ENCODE measurements at regions not wholly inside any gene's neighbourhood (a gene's known extent, or its start where the extent isn't known, plus 50 kb on each side); places are given as distances from the start of the nearest gene placed in this dataset.

GRCh38 chrX:151082077-151082948 lies 94.1 kb upstream of the GPR50 start:
- H3K9me3 ChIP-seq (replicated peaks in 1 of 2; ENCODE audit: control insufficient read depth in 2 of 2, insufficient read depth in 1 of 2, low read depth in 1 of 2, low read length in 2 of 2) = no peaks in the 10 kb centered on the region
- H3K36me3 ChIP-seq (replicated peaks in 1 of 2; ENCODE audit: control insufficient read depth in 2 of 2, insufficient read depth in 2 of 2, low read length in 2 of 2) = no peaks in the 10 kb centered on the region
- H2AFZ ChIP-seq (ENCODE audit: low read length) = peak overlapping the region; percentile 97
- H2BK15ac ChIP-seq (ENCODE audit: low read length) = no peak overlapping the region
- H3K27me3 ChIP-seq (ENCODE audit: control insufficient read depth in 3 of 3, insufficient read depth in 3 of 3, low read depth in 1 of 3, low read length in 3 of 3) = peaks cover 0 to 25% (median 0%) of the 10 kb centered on the region in 3 experiments
- no peak overlapping the region for H3K14ac ChIP-seq (ENCODE audit: low read length)
- H4K91ac ChIP-seq (ENCODE audit: low read depth, low read length, poor library complexity) = no peak overlapping the region
- H2BK12ac ChIP-seq (ENCODE audit: low read length) = no peak overlapping the region
- no peak overlapping the region for H4K8ac ChIP-seq (ENCODE audit: low read depth, low read length)
- H3K4me1 ChIP-seq (ENCODE audit: control insufficient read depth in 2 of 2, insufficient read depth in 1 of 2, low read depth in 1 of 2, low read length in 2 of 2) = peaks cover 0 to 3% of the 10 kb centered on the region in 2 donors
- no peak overlapping the region for H2BK120ac ChIP-seq (ENCODE audit: low read depth, low read length)
- WGBS, 2 donors (ENCODE audit: extremely low coverage in 2 of 2, insufficient read length in 2 of 2, insufficient replicate concordance in 1 of 2) = no CpG with 5 or more reads among the region's 41 CpGs
- no peak overlapping the region for H3K23ac ChIP-seq (ENCODE audit: low read depth, low read length, poor library complexity)
- no peak overlapping the region for H3K27ac ChIP-seq (replicated peaks; ENCODE audit: low read length)
- H3K79me1 ChIP-seq (ENCODE audit: low read depth, low read length) = no peaks in the 10 kb centered on the region
- H3K4ac ChIP-seq (ENCODE audit: low read length) = no peak overlapping the region
- H2BK5ac ChIP-seq (ENCODE audit: low read length) = no peak overlapping the region
- H2AK5ac ChIP-seq (ENCODE audit: low read depth, low read length) = no peak overlapping the region
- peak; percentile 55 for DNase-seq (ENCODE audit: low spot score)
- H3K4me2 ChIP-seq (ENCODE audit: insufficient read depth, low read length, poor library complexity, severe bottlenecking) = peak overlapping the region; percentile 37
- peak overlapping the region; percentile 57 for H3K18ac ChIP-seq (ENCODE audit: low read length)
- H3K9ac ChIP-seq (ENCODE audit: low read depth, low read length, poor library complexity) = no peak overlapping the region
- H3K4me3 ChIP-seq (ENCODE audit: low read length in 2 of 2) = peak overlapping the region in 1 of 2 donors; percentile 38

- Histone ChIP-seq H3K4me2 (ENCODE audit: insufficient read depth, low read length, poor library complexity, severe bottlenecking) (no peak overlapping the region), H3K9ac (ENCODE audit: low read depth, low read length, poor library complexity) (no peak overlapping the region), H3K79me1 (ENCODE audit: low read depth, low read length) (no peaks in the 10 kb centered on the region), H3K4ac (ENCODE audit: low read length) (no peak overlapping the region), H3K36me3 (replicated peaks in 1 of 2; ENCODE audit: control insufficient read depth in 2 of 2, insufficient read depth in 2 of 2, low read length in 2 of 2) (no peaks in the 10 kb centered on the region), H2AFZ (ENCODE audit: low read length) (no peak overlapping the region), H3K9me3 (replicated peaks in 1 of 2; ENCODE audit: control insufficient read depth in 2 of 2, insufficient read depth in 1 of 2, low read depth in 1 of 2, low read length in 2 of 2) (no peaks in the 10 kb centered on the region), H2AK5ac (ENCODE audit: low read depth, low read length) (no peak overlapping the region), H3K23ac (ENCODE audit: low read depth, low read length, poor library complexity) (no peak overlapping the region), H3K27me3 (ENCODE audit: control insufficient read depth in 3 of 3, insufficient read depth in 3 of 3, low read depth in 1 of 3, low read length in 3 of 3) (peaks cover 0 to 36% (median 0%) of the 10 kb centered on the region in 3 experiments), H4K8ac (ENCODE audit: low read depth, low read length) (no peak overlapping the region), H3K4me1 (ENCODE audit: control insufficient read depth in 2 of 2, insufficient read depth in 1 of 2, low read depth in 1 of 2, low read length in 2 of 2) (peaks cover 0 to 3% of the 10 kb centered on the region in 2 donors), H3K18ac (ENCODE audit: low read length) (no peak overlapping the region), H2BK120ac (ENCODE audit: low read depth, low read length) (no peak overlapping the region), H2BK5ac (ENCODE audit: low read length) (no peak overlapping the region), H3K4me3 (ENCODE audit: low read length in 2 of 2) (no peak overlapping the region), H3K27ac (replicated peaks; ENCODE audit: low read length) (no peak overlapping the region), H4K91ac (ENCODE audit: low read depth, low read length, poor library complexity) (no peak overlapping the region), H2BK15ac (ENCODE audit: low read length) (no peak overlapping the region), H3K14ac (ENCODE audit: low read length) (no peak overlapping the region), H2BK12ac (ENCODE audit: low read length) (no peak overlapping the region)
- DNase-seq (ENCODE audit: low spot score) = no peak
- WGBS, 2 donors (ENCODE audit: extremely low coverage in 2 of 2, insufficient read length in 2 of 2, insufficient replicate concordance in 1 of 2) = no CpG with 5 or more reads among the region's 1 CpG
These were observed 91.9 kb upstream of the GPR50 start for GRCh38 chrX:151084454-151084853.

GRCh38 chrX:151085207-151085606 lies 91.2 kb upstream of the GPR50 start:
- Histone ChIP-seq H2BK15ac (ENCODE audit: low read length) (no peak overlapping the region), H2BK5ac (ENCODE audit: low read length) (no peak overlapping the region), H4K8ac (ENCODE audit: low read depth, low read length) (no peak overlapping the region), H3K14ac (ENCODE audit: low read length) (no peak overlapping the region), H4K91ac (ENCODE audit: low read depth, low read length, poor library complexity) (no peak overlapping the region), H3K9ac (ENCODE audit: low read depth, low read length, poor library complexity) (no peak overlapping the region), H3K4me2 (ENCODE audit: insufficient read depth, low read length, poor library complexity, severe bottlenecking) (no peak overlapping the region), H3K4me1 (ENCODE audit: control insufficient read depth in 2 of 2, insufficient read depth in 1 of 2, low read depth in 1 of 2, low read length in 2 of 2) (peaks cover 0 to 3% of the 10 kb centered on the region in 2 donors), H2AK5ac (ENCODE audit: low read depth, low read length) (no peak overlapping the region), H3K4me3 (ENCODE audit: low read length in 2 of 2) (no peak overlapping the region), H3K9me3 (replicated peaks in 1 of 2; ENCODE audit: control insufficient read depth in 2 of 2, insufficient read depth in 1 of 2, low read depth in 1 of 2, low read length in 2 of 2) (no peaks in the 10 kb centered on the region), H3K18ac (ENCODE audit: low read length) (no peak overlapping the region), H3K4ac (ENCODE audit: low read length) (no peak overlapping the region), H3K27me3 (ENCODE audit: control insufficient read depth in 3 of 3, insufficient read depth in 3 of 3, low read depth in 1 of 3, low read length in 3 of 3) (peaks cover 0 to 32% (median 0%) of the 10 kb centered on the region in 3 experiments), H2BK120ac (ENCODE audit: low read depth, low read length) (no peak overlapping the region), H3K23ac (ENCODE audit: low read depth, low read length, poor library complexity) (no peak overlapping the region), H3K79me1 (ENCODE audit: low read depth, low read length) (no peaks in the 10 kb centered on the region), H3K36me3 (replicated peaks in 1 of 2; ENCODE audit: control insufficient read depth in 2 of 2, insufficient read depth in 2 of 2, low read length in 2 of 2) (no peaks in the 10 kb centered on the region), H3K27ac (replicated peaks; ENCODE audit: low read length) (no peak overlapping the region), H2BK12ac (ENCODE audit: low read length) (no peak overlapping the region), H2AFZ (ENCODE audit: low read length) (no peak overlapping the region)
- WGBS, 2 donors (ENCODE audit: extremely low coverage in 2 of 2, insufficient read length in 2 of 2, insufficient replicate concordance in 1 of 2) = no CpG with 5 or more reads among the region's 3 CpGs
- DNase-seq (ENCODE audit: low spot score) = no peak

GRCh38 chrX:151088221-151088620 lies 88.2 kb upstream of the GPR50 start:
- H3K4me3 ChIP-seq (ENCODE audit: low read length in 2 of 2) = no peak overlapping the region
- peaks cover 0 to 15% (median 0%) of the 10 kb centered on the region in 3 experiments for H3K27me3 ChIP-seq (ENCODE audit: control insufficient read depth in 3 of 3, insufficient read depth in 3 of 3, low read depth in 1 of 3, low read length in 3 of 3)
- H3K4me1 ChIP-seq (ENCODE audit: control insufficient read depth in 2 of 2, insufficient read depth in 1 of 2, low read depth in 1 of 2, low read length in 2 of 2) = no peaks in the 10 kb centered on the region
- DNase-seq (ENCODE audit: low spot score) = no peak
- H4K91ac ChIP-seq (ENCODE audit: low read depth, low read length, poor library complexity) = no peak overlapping the region
- H2AFZ ChIP-seq (ENCODE audit: low read length) = no peak overlapping the region
- H3K27ac ChIP-seq (replicated peaks; ENCODE audit: low read length) = no peak overlapping the region
- no peak overlapping the region for H2BK120ac ChIP-seq (ENCODE audit: low read depth, low read length)
- H4K8ac ChIP-seq (ENCODE audit: low read depth, low read length) = no peak overlapping the region
- H3K14ac ChIP-seq (ENCODE audit: low read length) = no peak overlapping the region
- no peak overlapping the region for H2BK12ac ChIP-seq (ENCODE audit: low read length)
- WGBS, 2 donors (ENCODE audit: extremely low coverage in 2 of 2, insufficient read length in 2 of 2, insufficient replicate concordance in 1 of 2) = no CpG with 5 or more reads among the region's 3 CpGs
- H3K9ac ChIP-seq (ENCODE audit: low read depth, low read length, poor library complexity) = no peak overlapping the region
- H3K9me3 ChIP-seq (replicated peaks in 1 of 2; ENCODE audit: control insufficient read depth in 2 of 2, insufficient read depth in 1 of 2, low read depth in 1 of 2, low read length in 2 of 2) = no peaks in the 10 kb centered on the region
- no peak overlapping the region for H3K18ac ChIP-seq (ENCODE audit: low read length)
- no peak overlapping the region for H2AK5ac ChIP-seq (ENCODE audit: low read depth, low read length)
- H3K4me2 ChIP-seq (ENCODE audit: insufficient read depth, low read length, poor library complexity, severe bottlenecking) = no peak overlapping the region
- no peak overlapping the region for H3K4ac ChIP-seq (ENCODE audit: low read length)
- H2BK15ac ChIP-seq (ENCODE audit: low read length) = no peak overlapping the region
- H2BK5ac ChIP-seq (ENCODE audit: low read length) = no peak overlapping the region
- no peaks in the 10 kb centered on the region for H3K79me1 ChIP-seq (ENCODE audit: low read depth, low read length)
- H3K36me3 ChIP-seq (replicated peaks in 1 of 2; ENCODE audit: control insufficient read depth in 2 of 2, insufficient read depth in 2 of 2, low read length in 2 of 2) = no peaks in the 10 kb centered on the region
- H3K23ac ChIP-seq (ENCODE audit: low read depth, low read length, poor library complexity) = no peak overlapping the region
